ENCODE measurements at regions not wholly inside any gene's neighbourhood (a gene's known extent, or its start where the extent isn't known, plus 50 kb on each side); places are given as distances from the start of the nearest gene placed in this dataset.
"Not testable (repeated sequence)": the region's sequence is repeated elsewhere in the genome, so short reads cannot be mapped to it uniquely, and the experiment has no call there.

DNA sequence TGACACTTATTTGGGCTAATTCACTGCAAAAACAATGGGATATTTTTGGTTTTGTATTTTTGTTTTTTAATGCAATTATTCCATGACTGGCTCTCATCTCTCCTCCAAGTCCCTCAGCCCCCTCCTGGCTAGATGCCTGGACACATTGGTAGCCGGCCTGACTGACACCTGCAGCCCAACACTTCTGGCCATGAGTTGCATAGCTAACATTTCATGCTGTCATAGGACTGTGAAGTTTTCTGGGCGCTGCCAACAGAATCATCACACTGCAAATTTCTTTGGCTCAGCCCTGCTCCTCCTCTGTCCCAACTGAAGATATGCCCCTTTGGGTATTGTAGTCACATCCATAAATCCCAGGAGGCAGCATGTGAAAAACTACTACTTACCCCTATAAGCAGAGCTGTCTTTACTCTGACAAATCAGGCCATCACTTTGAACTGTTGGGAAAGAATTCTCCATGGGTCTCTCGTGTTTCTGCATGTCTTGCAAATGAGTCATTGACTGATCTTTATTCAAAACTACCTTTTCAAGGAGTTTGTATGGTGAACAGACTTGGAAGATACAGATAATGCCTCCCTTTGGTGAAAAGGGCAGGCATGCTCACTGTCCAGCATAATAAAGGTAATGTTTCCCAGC is 126.7 kb upstream of the LGR5 start:
- Mint-ChIP-seq H3K36me3 (no peaks in the 10 kb centered on the region), H3K4me3 (no peak overlapping the region), H3K4me1 (no peaks in the 10 kb centered on the region), H3K9me3 (peaks cover 3% of the 10 kb centered on the region), H3K27ac (no peak overlapping the region)
- no peak for ATAC-seq
- no peak for DNase-seq (ENCODE audit: low spot score in 2 of 2)

DNA sequence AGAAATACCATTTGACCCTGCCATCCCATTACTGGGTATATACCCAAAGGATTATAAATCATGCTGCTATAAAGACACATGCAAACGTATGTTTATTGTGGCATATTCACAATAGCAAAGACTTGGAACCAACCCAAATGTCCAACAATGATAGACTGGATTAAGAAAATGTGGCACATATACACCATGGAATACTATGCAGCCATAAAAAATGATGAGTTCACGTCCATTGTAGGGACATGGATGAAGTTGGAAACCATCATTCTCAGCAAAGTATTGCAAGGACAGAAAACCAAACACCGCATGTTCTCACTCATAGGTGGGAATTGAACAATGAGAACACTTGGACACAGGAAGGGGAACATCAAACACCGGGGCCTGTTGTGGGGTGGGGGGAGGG is 128.0 kb upstream of the LGR5 start:
- not testable (repeated sequence) for H3K4me3 Mint-ChIP-seq

GRCh38 chr12:71306808-71307207 is 132.8 kb upstream of the LGR5 start:
- no peak for DNase-seq (ENCODE audit: low spot score in 2 of 2)
- peaks cover 8% of the 10 kb centered on the region for H3K9me3 Mint-ChIP-seq
- H3K4me1 Mint-ChIP-seq = no peaks in the 10 kb centered on the region
- H3K27ac Mint-ChIP-seq = no peak overlapping the region
- no peaks in the 10 kb centered on the region for H3K36me3 Mint-ChIP-seq
- ATAC-seq = no peak
- H3K4me3 Mint-ChIP-seq = no peak overlapping the region

More for the DNA sequence above, 128.0 kb upstream of the LGR5 start:
- ATAC-seq; DNase-seq (ENCODE audit: low spot score in 2 of 2); H3K27ac Mint-ChIP-seq; H3K4me1 Mint-ChIP-seq; H3K36me3 Mint-ChIP-seq; H3K9me3 Mint-ChIP-seq: not testable (repeated sequence)

- DNase-seq (ENCODE audit: low spot score in 2 of 2) = no peak
- Mint-ChIP-seq H3K36me3 (no peaks in the 10 kb centered on the region), H3K4me1 (no peaks in the 10 kb centered on the region), H3K4me3 (no peak overlapping the region), H3K27ac (no peak overlapping the region), H3K9me3 (peaks cover 8% of the 10 kb centered on the region)
- ATAC-seq = no peak
These were observed 135.3 kb upstream of the LGR5 start for GRCh38 chr12:71304306-71304705.

- ATAC-seq = no peak
- H3K4me3 Mint-ChIP-seq = no peak overlapping the region
- DNase-seq (ENCODE audit: low spot score in 2 of 2) = no peak
- no peaks in the 10 kb centered on the region for H3K4me1 Mint-ChIP-seq
- no peak overlapping the region for H3K27ac Mint-ChIP-seq
- no peaks in the 10 kb centered on the region for H3K36me3 Mint-ChIP-seq
- H3K9me3 Mint-ChIP-seq = peaks cover 8% of the 10 kb centered on the region
These were observed 136.4 kb upstream of the LGR5 start for GRCh38 chr12:71303199-71303598.

DNA sequence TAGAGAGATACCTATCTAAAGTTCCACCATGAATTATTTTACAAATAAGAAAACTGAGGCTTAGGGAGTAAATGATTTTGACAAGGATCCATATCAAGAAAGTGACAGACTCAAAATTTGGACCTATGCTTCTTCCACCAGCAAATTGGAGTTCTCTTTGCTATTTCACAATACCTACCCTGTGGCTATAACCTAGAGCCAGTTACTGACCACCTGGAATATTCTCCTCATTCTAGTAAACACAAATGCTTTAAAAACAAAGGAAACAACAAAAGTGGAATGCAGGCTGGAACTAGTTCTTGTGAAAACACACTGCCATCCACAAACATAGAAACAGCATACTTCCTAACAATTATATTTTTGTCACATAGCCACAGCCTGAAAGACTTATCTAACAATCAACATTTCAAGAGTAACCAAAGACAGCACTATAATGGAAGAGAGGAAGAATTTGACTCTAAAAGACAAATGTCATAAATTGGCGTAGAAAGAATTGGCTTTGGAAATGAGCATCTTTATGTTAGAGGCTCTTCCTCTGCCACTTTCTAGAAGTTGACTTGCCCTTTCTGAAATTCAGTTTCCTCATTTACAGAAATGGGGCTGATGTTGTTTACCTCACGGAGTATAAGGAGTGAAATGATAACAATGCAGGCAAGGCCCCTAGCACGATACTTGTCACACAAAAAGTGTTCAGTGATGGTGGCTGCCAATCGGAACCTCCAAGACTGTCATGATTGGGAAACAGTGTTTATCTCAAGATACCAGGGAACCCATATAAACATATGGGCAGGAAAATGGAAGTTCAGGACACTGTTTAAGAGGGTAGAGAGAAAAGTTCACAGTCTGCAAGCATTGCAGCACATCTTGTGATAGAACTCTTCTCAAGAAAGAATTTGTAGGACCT is 138.6 kb upstream of the LGR5 start:
- H3K4me3 Mint-ChIP-seq = no peak overlapping the region
- no peak overlapping the region for H3K27ac Mint-ChIP-seq
- H3K4me1 Mint-ChIP-seq = no peaks in the 10 kb centered on the region
- DNase-seq (ENCODE audit: low spot score in 2 of 2) (no peak), ATAC-seq (no peak)
- H3K36me3 Mint-ChIP-seq = no peaks in the 10 kb centered on the region
- H3K9me3 Mint-ChIP-seq = peaks cover 7% of the 10 kb centered on the region

GRCh38 chr12:71299541-71300376 is 139.8 kb upstream of the LGR5 start:
- no peak overlapping the region for H3K4me3 Mint-ChIP-seq
- no peak for DNase-seq (ENCODE audit: low spot score in 2 of 2)
- no peaks in the 10 kb centered on the region for H3K36me3 Mint-ChIP-seq
- no peak for ATAC-seq
- H3K27ac Mint-ChIP-seq = no peak overlapping the region
- peaks cover 3% of the 10 kb centered on the region for H3K9me3 Mint-ChIP-seq
- no peaks in the 10 kb centered on the region for H3K4me1 Mint-ChIP-seq

GRCh38 chr12:71297930-71298329 is 140.1 kb upstream of the TSPAN8 start:
- no peak for ATAC-seq

GRCh38 chr12:71295953-71296352 is 138.2 kb upstream of the TSPAN8 start:
- Mint-ChIP-seq H3K36me3 (no peaks in the 10 kb centered on the region), H3K27ac (no peak overlapping the region), H3K4me1 (no peaks in the 10 kb centered on the region), H3K9me3 (peaks cover 15% of the 10 kb centered on the region), H3K4me3 (no peak overlapping the region)
- DNase-seq (ENCODE audit: low spot score in 2 of 2) (no peak), ATAC-seq (no peak)

More at GRCh38 chr12:71297930-71298329, 140.1 kb upstream of the TSPAN8 start:
- no peak for DNase-seq (ENCODE audit: low spot score in 2 of 2)
- no peaks in the 10 kb centered on the region for H3K36me3 Mint-ChIP-seq
- no peaks in the 10 kb centered on the region for H3K4me1 Mint-ChIP-seq
- no peak overlapping the region for H3K4me3 Mint-ChIP-seq
- peaks cover 9% of the 10 kb centered on the region for H3K9me3 Mint-ChIP-seq
- H3K27ac Mint-ChIP-seq = no peak overlapping the region

DNA sequence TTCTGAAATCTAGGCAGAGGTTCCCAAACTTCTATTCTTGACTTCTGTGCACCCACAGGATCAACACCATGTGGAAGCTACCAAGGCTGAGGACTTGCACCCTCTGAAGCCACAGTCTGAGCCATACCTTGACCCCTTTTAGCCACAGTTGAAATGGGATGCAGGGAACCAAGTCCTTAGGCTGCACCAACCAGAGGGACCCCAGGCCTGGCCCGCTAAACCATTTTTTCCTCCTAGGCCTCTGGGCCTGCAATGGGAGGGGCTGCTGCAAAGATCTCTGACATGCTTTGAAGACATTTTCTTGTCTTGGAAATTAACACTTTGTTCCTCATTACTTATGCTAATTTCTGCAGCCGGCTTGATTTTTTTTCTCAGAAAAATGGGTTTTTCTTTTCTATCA is 133.9 kb upstream of the TSPAN8 start:
- peaks cover 18% of the 10 kb centered on the region for H3K9me3 Mint-ChIP-seq
- DNase-seq (ENCODE audit: low spot score in 2 of 2) (no peak), ATAC-seq (no peak)
- no peaks in the 10 kb centered on the region for H3K36me3 Mint-ChIP-seq
- no peaks in the 10 kb centered on the region for H3K4me1 Mint-ChIP-seq
- H3K27ac Mint-ChIP-seq = no peak overlapping the region
- H3K4me3 Mint-ChIP-seq = no peak overlapping the region

DNA sequence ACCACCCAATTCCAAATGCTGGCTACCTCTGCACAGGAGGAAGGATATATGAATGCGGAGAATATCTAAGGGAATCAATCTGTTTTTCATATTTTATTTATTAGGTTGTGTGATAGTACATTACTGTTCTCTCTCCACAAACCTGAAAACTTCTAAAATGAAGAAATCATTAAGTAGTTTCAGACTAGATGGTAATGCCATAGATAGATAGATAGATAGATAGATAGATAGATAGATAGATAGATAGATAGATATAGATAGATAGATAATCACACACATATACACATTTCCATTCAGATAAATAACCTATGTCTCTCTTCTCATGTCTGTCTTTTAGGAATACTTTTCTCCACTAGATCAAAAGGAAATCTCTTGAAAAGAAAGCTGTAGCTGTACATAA is 126.1 kb upstream of the TSPAN8 start:
- Mint-ChIP-seq H3K27ac (no peak overlapping the region), H3K9me3 (peaks cover 3% of the 10 kb centered on the region), H3K4me3 (no peak overlapping the region), H3K36me3 (no peaks in the 10 kb centered on the region), H3K4me1 (no peaks in the 10 kb centered on the region)
- no peak for DNase-seq (ENCODE audit: low spot score in 2 of 2)
- ATAC-seq = no peak

DNA sequence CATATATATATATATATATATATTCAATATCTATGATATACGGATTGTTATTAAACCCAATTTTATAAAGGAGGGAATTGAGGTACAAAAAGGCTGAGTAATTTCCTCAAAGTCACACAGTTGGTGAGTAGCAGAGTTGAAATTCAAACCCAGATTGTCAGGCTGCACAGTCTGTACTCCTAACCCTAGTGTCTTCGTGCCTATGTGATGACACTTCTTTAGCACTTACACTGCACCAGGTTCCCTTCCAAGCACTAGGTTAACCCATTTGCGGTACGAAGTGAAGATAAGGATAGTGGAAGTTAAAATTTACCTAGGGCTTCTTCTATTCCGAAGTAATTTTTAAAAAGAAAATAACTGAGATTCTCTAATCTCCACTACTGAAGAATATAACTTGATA is 125.1 kb upstream of the TSPAN8 start:
- H3K27ac Mint-ChIP-seq = no peak overlapping the region
- no peak for DNase-seq (ENCODE audit: low spot score in 2 of 2)
- no peaks in the 10 kb centered on the region for H3K4me1 Mint-ChIP-seq
- peaks cover 6% of the 10 kb centered on the region for H3K9me3 Mint-ChIP-seq
- no peak for ATAC-seq
- H3K36me3 Mint-ChIP-seq = no peaks in the 10 kb centered on the region
- H3K4me3 Mint-ChIP-seq = no peak overlapping the region

- peak; percentile 26 for ATAC-seq
- no peaks in the 10 kb centered on the region for H3K36me3 Mint-ChIP-seq
- no peak overlapping the region for H3K27ac Mint-ChIP-seq
- no peaks in the 10 kb centered on the region for H3K4me1 Mint-ChIP-seq
- peaks cover 6% of the 10 kb centered on the region for H3K9me3 Mint-ChIP-seq
- no peak overlapping the region for H3K4me3 Mint-ChIP-seq
- no peak for DNase-seq (ENCODE audit: low spot score in 2 of 2)
These were observed 124.2 kb upstream of the TSPAN8 start for GRCh38 chr12:71282020-71282419.

DNA sequence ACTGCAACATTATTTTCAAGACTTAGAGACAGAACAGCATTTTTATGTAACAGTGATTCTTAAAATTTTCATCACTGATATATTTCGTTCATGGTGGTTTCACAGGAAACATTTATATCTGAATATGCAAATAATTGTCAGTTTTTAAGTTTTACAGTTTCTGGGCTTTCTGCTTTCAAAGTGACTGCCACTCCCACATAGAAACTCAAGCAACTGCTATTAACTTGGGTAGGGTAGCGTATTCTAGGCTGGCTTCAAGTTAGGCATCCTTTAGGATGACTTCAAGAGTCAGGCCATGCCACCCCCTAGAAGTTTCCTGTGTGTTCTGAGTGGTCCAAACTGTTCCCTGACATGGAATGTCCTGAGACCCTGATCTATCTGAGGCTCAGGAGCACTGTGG is 123.6 kb upstream of the TSPAN8 start:
- Mint-ChIP-seq H3K4me1 (no peaks in the 10 kb centered on the region), H3K27ac (no peak overlapping the region), H3K36me3 (no peaks in the 10 kb centered on the region), H3K4me3 (no peak overlapping the region), H3K9me3 (peaks cover 6% of the 10 kb centered on the region)
- ATAC-seq = no peak
- no peak for DNase-seq (ENCODE audit: low spot score in 2 of 2)

- ATAC-seq (no peak), DNase-seq (ENCODE audit: low spot score in 2 of 2) (no peak)
- Mint-ChIP-seq H3K27ac (no peak overlapping the region), H3K9me3 (peaks cover 3% of the 10 kb centered on the region), H3K36me3 (no peaks in the 10 kb centered on the region), H3K4me3 (no peak overlapping the region), H3K4me1 (no peaks in the 10 kb centered on the region)
These were observed 120.1 kb upstream of the TSPAN8 start for GRCh38 chr12:71277866-71278265.

Data from stimulated activated effector memory CD8-positive, alpha-beta T cell treated with anti-CD3 and anti-CD28 coated beads, Interleukin-12 subunit alpha, Interleukin-12 subunit beta, amount 100 ng/mL, for 72 hours (primary cell).